ENCODE measurements at regions not wholly inside any gene's neighbourhood (a gene's known extent, or its start where the extent isn't known, plus 50 kb on each side); places are given as distances from the start of the nearest gene placed in this dataset.
"Not testable (repeated sequence)": the region's sequence is repeated elsewhere in the genome, so short reads cannot be mapped to it uniquely, and the experiment has no call there.

GRCh38 chr10:46645110-46645509, 66.2 kb downstream of the SYT15 start:
- DNase-seq (ENCODE audit: low read depth) = not testable (repeated sequence)

GRCh38 chr10:46646132-46646531, 67.2 kb downstream of the SYT15 start:
- DNase-seq (ENCODE audit: low read depth) = not testable (repeated sequence)

GRCh38 chr10:46650967-46651366, 72.0 kb downstream of the SYT15 start:
- not testable (repeated sequence) for DNase-seq (ENCODE audit: low read depth)

- not testable (repeated sequence) for DNase-seq (ENCODE audit: low read depth)
Measured at GRCh38 chr10:46657437-46657836, 78.5 kb downstream of the SYT15 start.

- not testable (repeated sequence) for DNase-seq (ENCODE audit: low read depth)
Measured at GRCh38 chr10:46660027-46660834, 81.3 kb downstream of the SYT15 start.

GRCh38 chr10:46660835-46661164, 81.9 kb downstream of the SYT15 start:
- not testable (repeated sequence) for DNase-seq (ENCODE audit: low read depth)

- not testable (repeated sequence) for DNase-seq (ENCODE audit: low read depth)
Measured at GRCh38 chr10:46665536-46665935, 86.6 kb downstream of the SYT15 start.

GRCh38 chr10:46668357-46668997, 89.5 kb downstream of the SYT15 start:
- not testable (repeated sequence) for DNase-seq (ENCODE audit: low read depth)

- DNase-seq (ENCODE audit: low read depth) = not testable (repeated sequence)
Measured at GRCh38 chr10:46677836-46678435, 99.0 kb downstream of the SYT15 start.

- not testable (repeated sequence) for DNase-seq (ENCODE audit: low read depth)
Measured at GRCh38 chr10:46691397-46691796, 112.5 kb downstream of the SYT15 start.

- DNase-seq (ENCODE audit: low read depth) = not testable (repeated sequence)
Measured at GRCh38 chr10:46693218-46693617, 114.3 kb downstream of the SYT15 start.

- not testable (repeated sequence) for DNase-seq (ENCODE audit: low read depth)
Measured at GRCh38 chr10:46717264-46717663, 138.3 kb downstream of the SYT15 start.

GRCh38 chr10:46718014-46718413, 139.1 kb downstream of the SYT15 start:
- DNase-seq (ENCODE audit: low read depth) = not testable (repeated sequence)

- DNase-seq (ENCODE audit: low read depth) = not testable (repeated sequence)
Measured at GRCh38 chr10:46720386-46720785, 141.5 kb downstream of the SYT15 start.

- not testable (repeated sequence) for DNase-seq (ENCODE audit: low read depth)
Measured at GRCh38 chr10:46720811-46721518, 142.0 kb downstream of the SYT15 start.

- DNase-seq (ENCODE audit: low read depth) = not testable (repeated sequence)
Measured at GRCh38 chr10:46724258-46724657, 145.3 kb downstream of the SYT15 start.

GRCh38 chr10:46728359-46728758, 149.4 kb downstream of the SYT15 start:
- not testable (repeated sequence) for DNase-seq (ENCODE audit: low read depth)

- DNase-seq (ENCODE audit: low read depth) = not testable (repeated sequence)
Measured at GRCh38 chr10:46730729-46731128, 151.8 kb downstream of the SYT15 start.

- DNase-seq (ENCODE audit: low read depth) = not testable (repeated sequence)
Measured at GRCh38 chr10:46733635-46734261, 154.8 kb downstream of the SYT15 start.

- not testable (repeated sequence) for DNase-seq (ENCODE audit: low read depth)
Measured at GRCh38 chr10:46734262-46734642, 155.3 kb downstream of the SYT15 start.

- DNase-seq (ENCODE audit: low read depth) = not testable (repeated sequence)
Measured at GRCh38 chr10:46739919-46740318, 161.0 kb downstream of the SYT15 start.

- DNase-seq (ENCODE audit: low read depth) = not testable (repeated sequence)
Measured at GRCh38 chr10:46740368-46740767, 161.4 kb downstream of the SYT15 start.
